GM12878 (cell line): ENCODE measurements at regions not wholly inside any gene's neighbourhood (a gene's known extent, or its start where the extent isn't known, plus 50 kb on each side); places are given as distances from the start of the nearest gene placed in this dataset.

Source experiments
- ATAC-seq: fragments of 200-7000 bp; cut with Tn5 transposase; 3 replicates; pipeline ENCODE4 v1.9.1; 2020; ENCODE audit warnings: mild to moderate bottlenecking, moderate library complexity
- BruUV-seq: library from RNA; stranded (reverse); fragments of 400-500 nt; replicated peaks from 2 replicates; lab custom pipeline; 2021; lab: Mats Ljungman, UMichigan
- CTCF ChIA-PET: fragments of 300-600 bp; sonication (Branson Sonifier 250); formaldehyde crosslinking; extraction: SDS; loops from one replicate; lab custom pipeline; 2021; ENCODE audit warnings: inconsistent platforms; lab: Yijun Ruan, JAX
- POLR2A ChIA-PET: fragments of 350-600 bp; formaldehyde crosslinking; extraction: SDS; loops from one replicate; lab custom pipeline; 2021; ENCODE audit warnings: inconsistent platforms; lab: Charles Lee
- RAD21 ChIA-PET: fragments of 300-600 bp; sonication (Branson Sonifier 250); formaldehyde crosslinking; loops from one replicate; lab custom pipeline; 2023; ENCODE audit warnings: antibody characterized with exemption; ENCODE audit not compliant: unreplicated experiment; lab: Charles Lee
- SMC1A ChIA-PET: fragments of 300-600 bp; sonication (Branson Sonifier 250); formaldehyde crosslinking; loops from one replicate; lab custom pipeline; 2023; ENCODE audit not compliant: unreplicated experiment, uncharacterized antibody; lab: Charles Lee
- DNase-seq: peaks from one replicate; pipeline ENCODE4 v3.0.0-alpha.2; 2011; ENCODE audit warnings: low read depth, low spot score
- FAIRE-seq: peaks from 3 replicates; lab custom pipeline; 2011; peaks lifted over from hg19 to GRCh38; lab: Jason Lieb, UNC
- H2AFZ ChIP-seq: 2 replicates; pipeline ENCODE4 v1.6.0; 2011; ENCODE audit warnings: low read depth, low read length, control low read depth; ENCODE audit not compliant: control insufficient read depth
- H3K27ac ChIP-seq: 2 replicates; pipeline ENCODE4 v1.5.1; 2011; ENCODE audit warnings: control low read depth; ENCODE audit not compliant: control insufficient read depth, insufficient read depth
- H3K27me3 ChIP-seq, 2 experiments: replicated peaks in 1 of 2; 2 replicates each; pipeline versions ENCODE4 v1.6.0 to v1.6.1; 2011; ENCODE audit warnings: low read length in 1 of 2; ENCODE audit not compliant: control insufficient read depth in 2 of 2, insufficient read depth in 2 of 2
- H3K36me3 ChIP-seq, 2 experiments: 2 replicates each; pipeline ENCODE4 v1.5.1; 2011; ENCODE audit warnings: low read length in 1 of 2; ENCODE audit not compliant: control insufficient read depth in 2 of 2, insufficient read depth in 2 of 2
- H3K4me1 ChIP-seq: 2 replicates; pipeline ENCODE4 v1.6.1; 2011; ENCODE audit warnings: mild to moderate bottlenecking, low read length, moderate library complexity, mixed read lengths; ENCODE audit not compliant: control insufficient read depth, insufficient read depth
- H3K4me2 ChIP-seq: 2 replicates; pipeline ENCODE4 v1.6.0; 2011; ENCODE audit warnings: control low read depth; ENCODE audit not compliant: control insufficient read depth, insufficient read depth
- H3K4me3 ChIP-seq: fragments of 200-600 bp; sonication (generic); 2 replicates; pipeline ENCODE4 v1.5.1; 2016
- H3K79me2 ChIP-seq: 2 replicates; pipeline ENCODE4 v1.6.0; 2011; ENCODE audit warnings: low read length; ENCODE audit not compliant: control insufficient read depth, insufficient read depth
- H3K9ac ChIP-seq: 2 replicates; pipeline ENCODE4 v1.8.0; 2011; ENCODE audit warnings: low read length, control low read depth, mixed read lengths; ENCODE audit not compliant: control insufficient read depth, insufficient read depth
- H3K9me3 ChIP-seq: replicated peaks from 3 replicates; pipeline ENCODE4 v1.5.1; 2011; ENCODE audit warnings: mild to moderate bottlenecking, low read length; ENCODE audit not compliant: control insufficient read depth, insufficient read depth
- H4K20me1 ChIP-seq: 2 replicates; pipeline ENCODE4 v1.6.0; 2011; ENCODE audit not compliant: control insufficient read depth, insufficient read depth
- E2F4 ChIP-seq: IDR thresholded peaks from 2 replicates; pipeline ENCODE4 v1.6.1; 2012; ENCODE audit warnings: low read depth, low read length, improper control_type of control experiment
- ELK1 ChIP-seq: IDR thresholded peaks from 2 replicates; pipeline ENCODE4 v1.6.1; 2012; ENCODE audit warnings: low read depth, low read length, improper control_type of control experiment
- FOS ChIP-seq: IDR thresholded peaks from 3 replicates; pipeline ENCODE4 v1.6.1; 2011; ENCODE audit warnings: borderline replicate concordance; ENCODE audit not compliant: insufficient read length; ENCODE audit errors: extremely low read depth
- IRF5 ChIP-seq: fragments of 450-650 bp; IDR thresholded peaks from 2 replicates; pipeline ENCODE4 v1.6.1; 2017; ENCODE audit warnings: borderline replicate concordance
- KDM1A ChIP-seq: fragments of 200-600 bp; sonication (generic); IDR thresholded peaks from 2 replicates; pipeline ENCODE4 v1.6.1; 2016; ENCODE audit warnings: borderline replicate concordance
- NFYA ChIP-seq: IDR thresholded peaks from 2 replicates; pipeline ENCODE4 v1.6.1; 2011; ENCODE audit warnings: low read depth, mild to moderate bottlenecking, low read length, improper control_type of control experiment, borderline replicate concordance
- NR2C2 ChIP-seq: IDR thresholded peaks from 2 replicates; pipeline ENCODE4 v1.6.1; 2011; ENCODE audit warnings: borderline replicate concordance, low read depth; ENCODE audit not compliant: control insufficient read depth, insufficient read length
- POLR2AphosphoS2 ChIP-seq: IDR thresholded peaks from 2 replicates; pipeline ENCODE4 v1.6.1; 2011; ENCODE audit warnings: low read depth, mild to moderate bottlenecking, low read length, improper control_type of control experiment, moderate library complexity
- POU2F2 ChIP-seq: IDR thresholded peaks from 3 replicates; pipeline ENCODE4 v1.6.1; 2011; ENCODE audit warnings: low read depth, mild to moderate bottlenecking, low read length, borderline replicate concordance
- RFX5 ChIP-seq: IDR thresholded peaks from 2 replicates; pipeline ENCODE4 v1.6.1; 2011; ENCODE audit warnings: low read depth, low read length, improper control_type of control experiment
- SMAD5 ChIP-seq: IDR thresholded peaks from 2 replicates; pipeline ENCODE4 v1.6.1; 2016; ENCODE audit warnings: antibody characterized with exemption, low read depth
- SUPT20H ChIP-seq: IDR thresholded peaks from 2 replicates; pipeline ENCODE4 v1.6.1; 2011; ENCODE audit warnings: low read depth, mild to moderate bottlenecking, low read length, moderate library complexity, borderline replicate concordance; ENCODE audit not compliant: control insufficient read depth
- TCF3 ChIP-seq: IDR thresholded peaks from 2 replicates; pipeline ENCODE4 v1.6.1; 2012; ENCODE audit warnings: low read depth, mild to moderate bottlenecking, low read length, borderline replicate concordance; ENCODE audit not compliant: insufficient read depth
- USF1 ChIP-seq: IDR thresholded peaks from 2 replicates; pipeline ENCODE4 v1.6.1; 2011; ENCODE audit warnings: borderline replicate concordance, low read depth, mild to moderate bottlenecking, moderate library complexity, mixed read lengths, low read length; ENCODE audit not compliant: insufficient read depth; ENCODE audit errors: extremely low read length
- ZNF207 ChIP-seq: fragments of 450-650 bp; IDR thresholded peaks from 2 replicates; pipeline ENCODE4 v1.6.1; 2014; ENCODE audit warnings: antibody characterized with exemption, mild to moderate bottlenecking, borderline replicate concordance
- WGBS: methylation state at CpG from one replicate; pipeline ENCODE4 v1.1.6; 2016; ENCODE audit warnings: low lambda C conversion rate; ENCODE audit not compliant: insufficient replicate concordance, insufficient coverage; ENCODE audit errors: missing lambda C conversion rate; 5-methylcytosine and 5-hydroxymethylcytosine counted together
- in situ Hi-C: fragments of 300-500 bp; cut with MboI; formaldehyde crosslinking; loops from 9 replicates; pipeline ENCODE4 v1.14.3; 2018; ENCODE audit warnings: mixed read lengths
- intact Hi-C: fragments of 100-400 bp; cut with micrococcal nuclease; formaldehyde crosslinking; loops from one replicate; pipeline ENCODE4 v1.14.2; 2022; ENCODE audit not compliant: unreplicated experiment
- TF ChIP-seq, protein P1 (sequence below): IDR thresholded peaks from 2 replicates; pipeline ENCODE4 v1.6.1; 2011; ENCODE audit warnings: borderline replicate concordance, low read depth, mild to moderate bottlenecking, moderate library complexity, low read length; ENCODE audit not compliant: insufficient read depth, poor library complexity, severe bottlenecking
- TF ChIP-seq, protein P2 (sequence below): fragments of 450-650 bp; IDR thresholded peaks from 2 replicates; pipeline ENCODE4 v1.6.1; 2016; ENCODE audit warnings: mild to moderate bottlenecking

DNA sequence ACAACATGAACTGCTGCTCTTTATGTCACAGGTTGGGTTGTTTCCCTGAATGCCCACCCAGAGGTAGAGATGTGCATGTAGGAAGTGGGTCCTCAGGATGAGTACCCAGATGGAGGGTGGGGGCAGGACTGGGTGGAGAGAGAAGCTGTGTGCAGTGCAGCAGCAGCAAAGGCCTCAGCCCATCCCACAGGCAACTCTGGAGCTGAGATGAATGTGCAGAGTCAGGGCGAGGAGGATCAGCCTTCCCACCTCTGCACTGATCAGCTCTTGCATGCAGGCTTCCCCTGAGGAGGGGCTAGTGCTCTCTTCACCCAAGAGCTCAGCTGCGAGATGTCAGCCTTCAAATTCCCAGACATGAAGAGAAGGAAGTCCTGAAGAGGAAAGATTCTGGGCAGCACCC lies 326.2 kb upstream of the RAB6C start:
- Histone ChIP-seq H3K36me3 (no peaks in the 10 kb centered on the region), H3K27ac (no peak overlapping the region), H4K20me1 (no peaks in the 10 kb centered on the region), H3K9ac (no peak overlapping the region), H3K27me3 (no peaks in the 10 kb centered on the region), H3K4me2 (no peak overlapping the region), H3K4me3 (no peak overlapping the region), H2AFZ (no peak overlapping the region), H3K79me2 (no peaks in the 10 kb centered on the region), H3K4me1 (no peaks in the 10 kb centered on the region), H3K9me3 (no peaks in the 10 kb centered on the region)
- CTCF ChIA-PET: no interaction called here
- FAIRE-seq (no peak), ATAC-seq (no peak), DNase-seq (no peak)
- intact Hi-C loops (no loop called here), in situ Hi-C loops (no loop called here)
- POLR2A ChIA-PET: no interaction called here
- no TSS peak for BruUV-seq
- no peak for TF ChIP-seq RFX5
- no peak for TF ChIP-seq ELK1
- TF ChIP-seq USF1: no peak
- TF ChIP-seq NFYA: no peak
- TF ChIP-seq SMAD5: no peak
- no peak for TF ChIP-seq TCF3
- TF ChIP-seq IRF5: no peak
- TF ChIP-seq, protein P1, sequence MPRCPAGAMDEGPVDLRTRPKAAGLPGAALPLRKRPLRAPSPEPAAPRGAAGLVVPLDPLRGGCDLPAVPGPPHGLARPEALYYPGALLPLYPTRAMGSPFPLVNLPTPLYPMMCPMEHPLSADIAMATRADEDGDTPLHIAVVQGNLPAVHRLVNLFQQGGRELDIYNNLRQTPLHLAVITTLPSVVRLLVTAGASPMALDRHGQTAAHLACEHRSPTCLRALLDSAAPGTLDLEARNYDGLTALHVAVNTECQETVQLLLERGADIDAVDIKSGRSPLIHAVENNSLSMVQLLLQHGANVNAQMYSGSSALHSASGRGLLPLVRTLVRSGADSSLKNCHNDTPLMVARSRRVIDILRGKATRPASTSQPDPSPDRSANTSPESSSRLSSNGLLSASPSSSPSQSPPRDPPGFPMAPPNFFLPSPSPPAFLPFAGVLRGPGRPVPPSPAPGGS: no peak
- no peak for TF ChIP-seq KDM1A
- TF ChIP-seq E2F4: no peak
- no peak for TF ChIP-seq FOS
- no peak for TF ChIP-seq SUPT20H
- TF ChIP-seq, protein P2, sequence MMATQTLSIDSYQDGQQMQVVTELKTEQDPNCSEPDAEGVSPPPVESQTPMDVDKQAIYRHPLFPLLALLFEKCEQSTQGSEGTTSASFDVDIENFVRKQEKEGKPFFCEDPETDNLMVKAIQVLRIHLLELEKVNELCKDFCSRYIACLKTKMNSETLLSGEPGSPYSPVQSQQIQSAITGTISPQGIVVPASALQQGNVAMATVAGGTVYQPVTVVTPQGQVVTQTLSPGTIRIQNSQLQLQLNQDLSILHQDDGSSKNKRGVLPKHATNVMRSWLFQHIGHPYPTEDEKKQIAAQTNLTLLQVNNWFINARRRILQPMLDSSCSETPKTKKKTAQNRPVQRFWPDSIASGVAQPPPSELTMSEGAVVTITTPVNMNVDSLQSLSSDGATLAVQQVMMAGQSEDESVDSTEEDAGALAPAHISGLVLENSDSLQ: no peak
- TF ChIP-seq NR2C2: no peak
- TF ChIP-seq ZNF207: no peak
- no peak for TF ChIP-seq POLR2AphosphoS2
- no peak for TF ChIP-seq POU2F2
- RAD21 ChIA-PET: no interaction called here
- SMC1A ChIA-PET: no interaction called here
- 0% methylated on average over 2 of the region's 2 CpGs for WGBS
